Stomach (tissue), 8 donors: ENCODE measurements at regions not wholly inside any gene's neighbourhood (a gene's known extent, or its start where the extent isn't known, plus 50 kb on each side); places are given as distances from the start of the nearest gene placed in this dataset.

Experiments
- DNase-seq, 2 donors: peaks; one replicate each; pipeline versions ENCODE4 v3.0.0 to v3.0.0-alpha.2; 2013 to 2019
- H3K27ac ChIP-seq, 5 donors: fragments of 200-600 bp in 4 of 5; sonication (generic) in 4 of 5; one replicate each; pipeline ENCODE4 v1.5.1; 2013 to 2019; ENCODE audit warnings: mild to moderate bottlenecking in 1 of 5, moderate library complexity in 1 of 5
- H3K27me3 ChIP-seq, 3 donors: fragments of 200-600 bp; sonication (generic); one replicate each; pipeline ENCODE4 v1.5.1; 2017 to 2019; ENCODE audit warnings: mixed run types in 1 of 3
- H3K36me3 ChIP-seq, 4 donors: fragments of 200-600 bp; sonication (generic); 1 replicate in 3 of 4; 2 replicates in 1 of 4; pipeline ENCODE4 v1.5.1; 2016 to 2019
- H3K4me1 ChIP-seq, 4 donors: fragments of 200-600 bp; sonication (generic); one replicate each; pipeline ENCODE4 v1.5.1; 2016 to 2019
- H3K4me3 ChIP-seq, 4 donors: fragments of 200-600 bp; sonication (generic) in 3 of 4; one replicate each; pipeline ENCODE4 v1.5.1; 2016 to 2019; ENCODE audit warnings: mild to moderate bottlenecking in 1 of 4
- H3K9me3 ChIP-seq, 4 donors: fragments of 200-600 bp; sonication (generic); one replicate each; pipeline ENCODE4 v1.5.1; 2016 to 2019
- EP300 ChIP-seq: sonication (generic); formaldehyde crosslinking; IDR thresholded peaks from one replicate; pipeline ENCODE4 v1.6.1; 2017; ENCODE audit warnings: antibody characterized with exemption
- POLR2A ChIP-seq, 4 donors: fragments of 450-650 bp; IDR thresholded peaks; one replicate each; pipeline ENCODE4 v1.6.1; 2016; ENCODE audit warnings: antibody characterized with exemption in 4 of 4, control low read depth in 2 of 4, mild to moderate bottlenecking in 1 of 4, moderate library complexity in 1 of 4
- POLR2AphosphoS5 ChIP-seq, 3 donors: sonication (generic); formaldehyde crosslinking; IDR thresholded peaks; one replicate each; pipeline ENCODE4 v1.6.1; 2016; ENCODE audit warnings: antibody characterized with exemption in 3 of 3
- WGBS, 5 donors: extraction: QIAGEN DNeasy Blood & Tissue Kit in 3 of 5; methylation state at CpG; one replicate each; pipeline versions ENCODE4 v1.1.5 to v1.1.7; 2013 to 2018; 5-methylcytosine and 5-hydroxymethylcytosine counted together
- intact Hi-C: fragments of 100-400 bp; cut with DNase I; formaldehyde crosslinking; loops from one replicate; pipeline ENCODE4 v1.15.1; 2023; ENCODE audit warnings: low total_unique reads
- TF ChIP-seq, protein P1 (sequence below), 7 experiments: fragments of 450-650 bp in 4 of 7; fragments of 200-600 bp in 3 of 7; sonication (generic) in 3 of 7; IDR thresholded peaks; one replicate each; pipeline ENCODE4 v1.5.1; 2016 to 2019; ENCODE audit warnings: antibody characterized with exemption in 7 of 7, control low read depth in 2 of 7, mild to moderate bottlenecking in 1 of 7
- donor health status: healthy with polysubstance abuse.
- donor health status: Bipolar disorder and iron deficiency.
- donor health status: healthy.

DNA sequence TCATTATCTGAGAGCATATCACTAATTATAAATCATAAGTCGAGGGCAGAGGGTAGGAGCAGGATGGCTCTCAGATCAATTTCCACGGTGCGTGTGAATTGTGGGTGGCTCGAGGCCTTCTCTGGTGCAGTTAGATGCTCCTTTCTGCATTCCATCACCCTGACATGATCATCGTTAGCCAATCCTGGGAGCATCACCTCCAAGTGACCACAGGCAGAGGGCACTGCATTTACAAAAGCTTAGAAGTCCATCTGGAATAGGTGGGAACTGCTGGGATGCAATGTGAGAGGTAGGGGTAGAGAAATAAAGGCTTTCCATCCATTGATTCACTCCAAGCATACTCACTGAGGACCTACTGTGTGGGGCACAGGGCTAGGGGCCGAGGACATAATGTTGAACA, 538.2 kb upstream of the TBX3 start:
- Histone ChIP-seq H3K4me3 (no peak overlapping the region), H3K27ac (no peak overlapping the region), H3K9me3 (no peaks in the 10 kb centered on the region), H3K36me3 (no peaks in the 10 kb centered on the region), H3K4me1 (peaks cover 0 to 4% (median 2%) of the 10 kb centered on the region in 4 donors), H3K27me3 (no peaks in the 10 kb centered on the region)
- intact Hi-C loops: no loop called here
- no peak for DNase-seq
- WGBS, 5 donors: 87 to 92% (median 91%) methylated on average over 6 of the region's 6 CpGs
- TF ChIP-seq POLR2AphosphoS5 (IDR thresholded peaks at IDR 0.05) (no peak), POLR2A (IDR thresholded peaks at IDR 0.05) (no peak), EP300 (no peak)
- TF ChIP-seq, protein P1, sequence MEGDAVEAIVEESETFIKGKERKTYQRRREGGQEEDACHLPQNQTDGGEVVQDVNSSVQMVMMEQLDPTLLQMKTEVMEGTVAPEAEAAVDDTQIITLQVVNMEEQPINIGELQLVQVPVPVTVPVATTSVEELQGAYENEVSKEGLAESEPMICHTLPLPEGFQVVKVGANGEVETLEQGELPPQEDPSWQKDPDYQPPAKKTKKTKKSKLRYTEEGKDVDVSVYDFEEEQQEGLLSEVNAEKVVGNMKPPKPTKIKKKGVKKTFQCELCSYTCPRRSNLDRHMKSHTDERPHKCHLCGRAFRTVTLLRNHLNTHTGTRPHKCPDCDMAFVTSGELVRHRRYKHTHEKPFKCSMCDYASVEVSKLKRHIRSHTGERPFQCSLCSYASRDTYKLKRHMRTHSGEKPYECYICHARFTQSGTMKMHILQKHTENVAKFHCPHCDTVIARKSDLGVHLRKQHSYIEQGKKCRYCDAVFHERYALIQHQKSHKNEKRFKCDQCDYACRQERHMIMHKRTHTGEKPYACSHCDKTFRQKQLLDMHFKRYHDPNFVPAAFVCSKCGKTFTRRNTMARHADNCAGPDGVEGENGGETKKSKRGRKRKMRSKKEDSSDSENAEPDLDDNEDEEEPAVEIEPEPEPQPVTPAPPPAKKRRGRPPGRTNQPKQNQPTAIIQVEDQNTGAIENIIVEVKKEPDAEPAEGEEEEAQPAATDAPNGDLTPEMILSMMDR (IDR thresholded peaks at IDR 0.05): no peak

DNA sequence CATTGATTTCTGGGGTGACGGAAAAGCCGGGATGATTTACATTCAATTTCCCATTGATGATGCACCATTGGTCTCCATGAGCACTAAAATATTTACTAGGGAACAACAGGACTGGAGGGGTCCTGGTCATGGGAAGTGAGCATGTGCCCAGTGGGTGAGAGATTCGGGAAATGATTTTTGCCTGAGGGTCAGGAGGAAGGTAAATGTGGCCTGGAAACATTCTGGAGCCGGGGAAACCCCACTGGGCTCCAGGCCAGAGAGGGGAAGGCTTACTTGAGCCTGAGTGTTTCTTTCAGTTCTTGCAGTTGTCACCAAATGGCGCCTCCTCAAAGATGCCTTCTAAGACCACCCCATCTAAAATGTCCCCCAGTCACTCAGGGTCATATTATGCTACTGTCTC, 532.3 kb upstream of the TBX3 start:
- H3K4me3 ChIP-seq: no peak overlapping the region
- TF ChIP-seq, protein P1 (IDR thresholded peaks at IDR 0.05): no peak
- TF ChIP-seq POLR2A (IDR thresholded peaks at IDR 0.05): no peak
- no peak for TF ChIP-seq POLR2AphosphoS5 (IDR thresholded peaks at IDR 0.05)
- no peak for TF ChIP-seq EP300
- DNase-seq: no peak
- no peaks in the 10 kb centered on the region for H3K36me3 ChIP-seq
- peaks cover 0 to 3% (median 0%) of the 10 kb centered on the region in 4 donors for H3K9me3 ChIP-seq
- intact Hi-C loops: no loop called here
- H3K27me3 ChIP-seq: no peaks in the 10 kb centered on the region
- no peak overlapping the region for H3K27ac ChIP-seq
- peaks cover 0 to 21% (median 8%) of the 10 kb centered on the region in 4 donors for H3K4me1 ChIP-seq
- WGBS, 5 donors: 50 to 63% (median 53%) methylated on average over 5 of the region's 5 CpGs

DNA sequence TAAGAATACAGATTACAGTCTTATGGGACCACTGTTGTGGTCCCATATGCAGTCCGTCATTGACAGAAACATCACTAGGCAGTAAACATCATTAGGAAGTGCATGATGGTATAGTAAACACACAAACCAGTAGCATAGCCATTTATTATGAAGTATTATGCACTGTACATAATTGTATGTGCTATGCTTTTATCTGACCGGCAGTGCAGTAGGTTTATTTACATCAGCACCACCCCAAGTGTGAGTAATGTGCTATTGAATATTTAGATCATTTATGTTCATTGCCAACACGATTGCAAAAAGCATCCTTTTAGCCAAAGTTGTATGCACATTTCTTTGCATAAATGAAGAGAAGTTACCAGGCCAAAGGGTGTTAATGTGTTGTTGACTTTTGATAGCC, 531.6 kb upstream of the TBX3 start:
- DNase-seq: no peak
- Histone ChIP-seq H3K9me3 (peaks cover 0 to 3% (median 0%) of the 10 kb centered on the region in 4 donors), H3K4me3 (no peak overlapping the region), H3K36me3 (no peaks in the 10 kb centered on the region), H3K27me3 (no peaks in the 10 kb centered on the region), H3K4me1 (peaks cover 0 to 24% (median 12%) of the 10 kb centered on the region in 4 donors), H3K27ac (no peak overlapping the region)
- intact Hi-C loops: no loop called here
- WGBS, 5 donors: 43 to 64% (median 61%) methylated on average over 3 of the region's 3 CpGs
- TF ChIP-seq POLR2A (IDR thresholded peaks at IDR 0.05) (no peak), EP300 (no peak), POLR2AphosphoS5 (IDR thresholded peaks at IDR 0.05) (no peak)
- TF ChIP-seq, protein P1 (IDR thresholded peaks at IDR 0.05): no peak

DNA sequence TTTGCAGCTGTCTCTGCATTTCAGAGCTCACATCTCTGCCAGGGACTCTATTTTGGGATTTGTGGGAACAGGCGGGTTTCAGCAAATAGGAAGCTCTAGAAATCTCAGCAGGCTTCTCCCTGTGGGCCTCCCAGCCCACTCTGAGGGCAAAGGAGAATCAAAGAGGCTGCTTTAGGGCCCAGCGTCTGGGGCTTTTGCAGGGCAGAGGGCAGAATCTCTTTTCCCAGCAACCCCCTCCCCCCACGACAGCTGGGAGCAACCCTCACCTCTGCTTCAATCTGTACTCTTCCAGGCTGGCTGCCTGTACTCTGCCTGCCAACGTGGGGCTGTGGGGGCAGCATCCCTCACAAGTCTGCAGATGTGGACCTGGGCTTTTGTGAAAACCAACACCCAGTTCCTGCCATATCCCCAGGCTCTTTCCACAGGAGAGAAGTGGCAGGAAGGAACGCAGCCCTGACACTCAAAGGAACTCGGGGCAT, 529.6 kb upstream of the TBX3 start:
- Histone ChIP-seq H3K4me1 (peaks cover 0 to 23% (median 12%) of the 10 kb centered on the region in 4 donors), H3K27ac (peak overlapping the region in 2 of 5 donors; percentile 18 to 21), H3K36me3 (no peaks in the 10 kb centered on the region), H3K9me3 (peaks cover 0 to 3% (median 0%) of the 10 kb centered on the region in 4 donors), H3K4me3 (no peak overlapping the region), H3K27me3 (no peaks in the 10 kb centered on the region)
- intact Hi-C loops: no loop called here
- WGBS, 5 donors: 30 to 70% (median 58%) methylated on average over 4 to 6 of the region's 6 CpGs
- DNase-seq: peak in 1 of 2 donors; percentile 60
- TF ChIP-seq, protein P1 (IDR thresholded peaks at IDR 0.05): no peak
- TF ChIP-seq POLR2AphosphoS5 (IDR thresholded peaks at IDR 0.05) (no peak), POLR2A (IDR thresholded peaks at IDR 0.05) (no peak), EP300 (no peak)
